GM21723 (cell line): ENCODE measurements at regions not wholly inside any gene's neighbourhood (a gene's known extent, or its start where the extent isn't known, plus 50 kb on each side); places are given as distances from the start of the nearest gene placed in this dataset.
"Not testable (repeated sequence)": the region's sequence is repeated elsewhere in the genome, so short reads cannot be mapped to it uniquely, and the experiment has no call there.

Source experiments
- ATAC-seq: cut with Tn5 transposase; IDR thresholded peaks from one replicate; pipeline ENCODE4 v1.9.1; 2021; ENCODE audit warnings: mild to moderate bottlenecking, moderate library complexity; ENCODE audit not compliant: unreplicated experiment

- no peak for ATAC-seq
Observed at GRCh38 chr9:108269371-108269770, 586.4 kb downstream of the ACTL7B start.

GRCh38 chr9:108265065-108265464 is 590.7 kb downstream of the ACTL7B start:
- no peak for ATAC-seq

- no peak for ATAC-seq
Observed at GRCh38 chr9:108264093-108264492, 591.7 kb downstream of the ACTL7B start.

GRCh38 chr9:108262836-108263235 is 593.0 kb downstream of the ACTL7B start:
- ATAC-seq, result no peak

- no peak for ATAC-seq
Observed at GRCh38 chr9:108259917-108260675, 595.7 kb downstream of the ACTL7B start.

- no peak for ATAC-seq
Observed at GRCh38 chr9:108258640-108259039, 597.1 kb downstream of the ACTL7B start.

GRCh38 chr9:108257382-108257781 is 598.4 kb downstream of the ACTL7B start:
- no peak for ATAC-seq

GRCh38 chr9:108254236-108254635 is 601.5 kb downstream of the ACTL7B start:
- no peak for ATAC-seq

- not testable (repeated sequence) for ATAC-seq
Observed at GRCh38 chr9:108247391-108247790, 608.4 kb downstream of the ACTL7B start.

- ATAC-seq, result no peak
Observed at GRCh38 chr9:108245901-108246300, 609.9 kb downstream of the ACTL7B start.

- ATAC-seq, result no peak
Observed at GRCh38 chr9:108245331-108245730, 610.5 kb downstream of the ACTL7B start.

GRCh38 chr9:108244686-108245085 is 611.1 kb downstream of the ACTL7B start:
- ATAC-seq, result no peak

- no peak for ATAC-seq
Observed at GRCh38 chr9:108241384-108242073, 614.3 kb downstream of the ACTL7B start.

GRCh38 chr9:108239696-108240321 is 616.0 kb downstream of the ACTL7B start:
- no peak for ATAC-seq

- ATAC-seq, result no peak
Observed at GRCh38 chr9:108235609-108236008, 620.2 kb downstream of the ACTL7B start.

GRCh38 chr9:108234811-108235210 is 621.0 kb downstream of the ACTL7B start:
- ATAC-seq, result no peak

- no peak for ATAC-seq
Observed at GRCh38 chr9:108225149-108225800, 630.5 kb downstream of the ACTL7B start.

GRCh38 chr9:108224716-108225115 is 631.1 kb downstream of the ACTL7B start:
- no peak for ATAC-seq

GRCh38 chr9:108219664-108220063 is 636.1 kb downstream of the ACTL7B start:
- ATAC-seq, result no peak

GRCh38 chr9:108217431-108218349 is 638.1 kb downstream of the ACTL7B start:
- ATAC-seq, result no peak
